Mesenchymal stem cell (in vitro differentiated cells and primary cell): ENCODE measurements at regions not wholly inside any gene's neighbourhood (a gene's known extent, or its start where the extent isn't known, plus 50 kb on each side); places are given as distances from the start of the nearest gene placed in this dataset.

Experiments
- DNase-seq: peaks from one replicate; pipeline ENCODE4 v3.0.0-alpha.2; 2013
- H2AFZ ChIP-seq: one replicate; pipeline ENCODE4 v1.6.1; 2013; ENCODE audit warnings: low read depth, mild to moderate bottlenecking, control low read depth, inconsistent platforms, low read length, moderate library complexity
- H2AK5ac ChIP-seq: 2 replicates; pipeline ENCODE4 v1.6.1; 2013; ENCODE audit warnings: low read length, moderate library complexity, mild to moderate bottlenecking, inconsistent platforms; ENCODE audit not compliant: severe bottlenecking
- H2BK120ac ChIP-seq: one replicate; pipeline ENCODE4 v1.6.1; 2013; ENCODE audit warnings: low read depth, mild to moderate bottlenecking, inconsistent platforms, low read length, moderate library complexity
- H2BK12ac ChIP-seq, 2 experiments: one replicate each; pipeline ENCODE4 v1.6.1; 2013; ENCODE audit warnings: inconsistent platforms in 2 of 2, low read length in 2 of 2, mild to moderate bottlenecking in 2 of 2, moderate library complexity in 2 of 2, control low read depth in 1 of 2
- H2BK15ac ChIP-seq: one replicate; pipeline ENCODE4 v1.6.1; 2013; ENCODE audit warnings: mild to moderate bottlenecking, low read depth, inconsistent platforms; ENCODE audit not compliant: poor library complexity, severe bottlenecking
- H2BK5ac ChIP-seq: 2 replicates; pipeline ENCODE4 v1.6.1; 2013; ENCODE audit warnings: low read depth, mild to moderate bottlenecking, low read length, control low read depth, inconsistent platforms; ENCODE audit not compliant: poor library complexity, severe bottlenecking
- H3K14ac ChIP-seq, 2 experiments: one replicate each; pipeline ENCODE4 v1.6.1; 2013; ENCODE audit warnings: inconsistent platforms in 2 of 2, low read length in 2 of 2, control low read depth in 1 of 2, mild to moderate bottlenecking in 1 of 2, moderate library complexity in 1 of 2
- H3K18ac ChIP-seq, 2 experiments: one replicate each; pipeline ENCODE4 v1.6.1; 2013; ENCODE audit warnings: inconsistent platforms in 2 of 2, low read length in 2 of 2, control low read depth in 1 of 2, low read depth in 1 of 2, mild to moderate bottlenecking in 1 of 2
- H3K23ac ChIP-seq, 2 experiments: one replicate each; pipeline ENCODE4 v1.6.1; 2013; ENCODE audit warnings: inconsistent platforms in 2 of 2, low read length in 2 of 2, mild to moderate bottlenecking in 2 of 2, moderate library complexity in 2 of 2, control low read depth in 1 of 2
- H3K27ac ChIP-seq: 2 replicates; pipeline ENCODE4 v1.5.1; 2013; ENCODE audit warnings: mild to moderate bottlenecking, moderate library complexity, low read length, control low read depth, inconsistent platforms; ENCODE audit not compliant: poor library complexity, severe bottlenecking
- H3K27me3 ChIP-seq, 2 experiments: 2 replicates each; pipeline versions ENCODE4 v1.6.1 to v1.7.0; 2013; ENCODE audit warnings: low read length in 2 of 2, mild to moderate bottlenecking in 2 of 2, moderate library complexity in 2 of 2, control low read depth in 1 of 2, inconsistent platforms in 1 of 2; ENCODE audit not compliant: control insufficient read depth in 1 of 2, insufficient read depth in 1 of 2
- H3K36me3 ChIP-seq, 2 experiments: 2 replicates each; pipeline versions ENCODE4 v1.6.1 to v1.7.0; 2013; ENCODE audit warnings: low read length in 2 of 2, control low read depth in 1 of 2, inconsistent platforms in 1 of 2, low read depth in 1 of 2, mild to moderate bottlenecking in 1 of 2; ENCODE audit not compliant: insufficient read depth in 2 of 2, control insufficient read depth in 1 of 2
- H3K4ac ChIP-seq, 2 experiments: one replicate each; pipeline ENCODE4 v1.6.1; 2013; ENCODE audit warnings: inconsistent platforms in 2 of 2, low read length in 2 of 2, mild to moderate bottlenecking in 2 of 2, moderate library complexity in 2 of 2, control low read depth in 1 of 2, low read depth in 1 of 2
- H3K4me1 ChIP-seq: 2 replicates; pipeline ENCODE4 v1.6.1; 2013; ENCODE audit warnings: low read depth, low read length, control low read depth; ENCODE audit not compliant: control insufficient read depth, insufficient read depth
- H3K4me2 ChIP-seq: 2 replicates; pipeline ENCODE4 v1.6.1; 2013; ENCODE audit warnings: low read length, mild to moderate bottlenecking, inconsistent platforms; ENCODE audit not compliant: poor library complexity, severe bottlenecking
- H3K4me3 ChIP-seq, 2 experiments: 2 replicates each; pipeline versions ENCODE4 v1.5.1 to v1.7.0; 2013; ENCODE audit warnings: low read length in 2 of 2, mild to moderate bottlenecking in 2 of 2, control low read depth in 1 of 2, low read depth in 1 of 2; ENCODE audit not compliant: insufficient read depth in 1 of 2
- H3K79me1 ChIP-seq: replicated peaks from 2 replicates; pipeline ENCODE4 v1.6.1; 2013; ENCODE audit warnings: mild to moderate bottlenecking, control low read depth, low read length, inconsistent platforms; ENCODE audit not compliant: poor library complexity, severe bottlenecking
- H3K9ac ChIP-seq: 2 replicates; pipeline ENCODE4 v1.7.0; 2013; ENCODE audit warnings: mild to moderate bottlenecking, low read length, moderate library complexity
- H3K9me3 ChIP-seq: 2 replicates; pipeline ENCODE4 v1.7.0; 2013; ENCODE audit warnings: mild to moderate bottlenecking, low read length; ENCODE audit not compliant: control insufficient read depth
- H4K8ac ChIP-seq: one replicate; pipeline ENCODE4 v1.6.1; 2013; ENCODE audit warnings: inconsistent platforms, mild to moderate bottlenecking, low read length, moderate library complexity
- H4K91ac ChIP-seq: one replicate; pipeline ENCODE4 v1.6.1; 2013; ENCODE audit warnings: mild to moderate bottlenecking, low read length, inconsistent platforms
- WGBS: methylation state at CpG from one replicate; pipeline ENCODE4 v1.1.7; 2013; ENCODE audit warnings: mixed read lengths; 5-methylcytosine and 5-hydroxymethylcytosine counted together

DNA sequence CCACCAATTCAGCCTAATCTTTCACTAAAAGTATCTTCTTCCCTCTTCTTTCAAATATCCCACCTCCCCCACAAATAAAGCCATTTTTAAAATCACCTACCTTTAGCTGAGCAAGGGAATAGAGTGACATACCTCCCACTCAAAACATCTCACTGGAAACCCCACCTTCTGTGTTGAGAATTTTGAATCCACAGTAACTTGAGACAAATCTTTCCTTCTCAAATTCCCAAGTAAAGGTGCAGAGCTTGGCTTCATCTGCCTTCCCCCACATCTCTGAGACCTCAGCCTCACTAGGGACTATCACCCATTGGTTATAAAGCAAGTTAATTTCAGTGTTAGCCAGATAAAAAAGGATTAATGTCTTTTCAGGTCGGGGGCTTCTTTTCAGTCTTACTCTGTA lies 180.4 kb downstream of the INO80D start:
- no peak overlapping the region for H3K14ac ChIP-seq
- no peak overlapping the region for H4K8ac ChIP-seq
- H2BK12ac ChIP-seq, result no peak overlapping the region
- H3K4me1 ChIP-seq, result peaks cover 2% of the 10 kb centered on the region
- H4K91ac ChIP-seq, result no peak overlapping the region
- H3K27ac ChIP-seq, result no peak overlapping the region
- no peak overlapping the region for H3K4me2 ChIP-seq
- no peak overlapping the region for H2BK15ac ChIP-seq
- no peak overlapping the region for H2AK5ac ChIP-seq
- DNase-seq, result no peak
- WGBS, result 88% methylated on average over 1 of the region's 1 CpG
- H3K9ac ChIP-seq, result no peak overlapping the region
- H2BK120ac ChIP-seq, result no peak overlapping the region
- no peaks in the 10 kb centered on the region for H3K9me3 ChIP-seq
- H3K4me3 ChIP-seq, result no peak overlapping the region
- no peak overlapping the region for H3K18ac ChIP-seq
- no peak overlapping the region for H2AFZ ChIP-seq
- no peak overlapping the region for H3K4ac ChIP-seq
- H2BK5ac ChIP-seq, result no peak overlapping the region
- H3K36me3 ChIP-seq, result no peaks in the 10 kb centered on the region
- no peak overlapping the region for H3K23ac ChIP-seq
- no peaks in the 10 kb centered on the region for H3K79me1 ChIP-seq
- peaks cover 12 to 27% of the 10 kb centered on the region in 2 experiments for H3K27me3 ChIP-seq

- no peak overlapping the region for H4K8ac ChIP-seq
- no peak overlapping the region for H2AK5ac ChIP-seq
- no peak overlapping the region for H2BK15ac ChIP-seq
- no peaks in the 10 kb centered on the region for H3K79me1 ChIP-seq
- no peak overlapping the region for H3K4me3 ChIP-seq
- no peak overlapping the region for H4K91ac ChIP-seq
- no peak overlapping the region for H2AFZ ChIP-seq
- H3K36me3 ChIP-seq, result no peaks in the 10 kb centered on the region
- H3K23ac ChIP-seq, result no peak overlapping the region
- WGBS, result no CpG with 5 or more reads among the region's 2 CpGs
- H2BK5ac ChIP-seq, result no peak overlapping the region
- H3K4ac ChIP-seq, result no peak overlapping the region
- no peaks in the 10 kb centered on the region for H3K9me3 ChIP-seq
- peaks cover 2% of the 10 kb centered on the region for H3K4me1 ChIP-seq
- no peak overlapping the region for H3K18ac ChIP-seq
- H3K14ac ChIP-seq, result no peak overlapping the region
- H3K27ac ChIP-seq, result no peak overlapping the region
- no peak overlapping the region for H3K9ac ChIP-seq
- DNase-seq, result no peak
- H2BK120ac ChIP-seq, result no peak overlapping the region
- H3K4me2 ChIP-seq, result no peak overlapping the region
- H2BK12ac ChIP-seq, result no peak overlapping the region
- peaks cover 5 to 20% of the 10 kb centered on the region in 2 experiments for H3K27me3 ChIP-seq
Measured at GRCh38 chr2:205904873-205905272, 181.1 kb downstream of the INO80D start.

DNA sequence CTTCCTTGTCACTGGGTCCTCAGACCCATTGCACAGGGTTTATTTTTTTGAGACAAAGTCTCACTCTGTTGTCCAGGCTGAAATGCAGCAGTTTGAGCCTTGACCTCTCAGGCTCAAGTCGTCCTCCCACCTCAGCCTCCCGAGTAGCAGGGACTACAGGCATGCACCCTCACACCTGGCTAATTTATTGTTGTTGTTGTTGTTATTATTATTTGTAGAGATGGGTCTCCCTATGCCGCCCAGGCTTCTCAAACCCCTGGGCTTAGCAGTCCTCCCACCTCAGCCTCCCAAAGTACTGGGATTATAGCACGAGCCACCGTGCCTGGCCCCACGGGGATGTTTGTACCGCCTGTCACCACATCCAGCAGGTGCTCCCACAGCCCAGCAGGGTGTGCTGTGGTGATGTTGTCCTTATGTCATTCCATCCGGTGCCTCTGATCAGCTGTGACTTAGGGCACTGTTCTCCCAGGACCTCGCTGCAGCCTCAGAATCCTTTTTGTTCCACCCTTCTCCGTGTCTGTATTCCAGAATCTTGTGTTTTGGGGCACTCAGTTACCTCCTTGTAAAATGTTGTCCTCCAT lies 182.3 kb downstream of the INO80D start:
- H3K9me3 ChIP-seq, result no peaks in the 10 kb centered on the region
- H3K9ac ChIP-seq, result no peak overlapping the region
- H3K36me3 ChIP-seq, result no peaks in the 10 kb centered on the region
- no peaks in the 10 kb centered on the region for H3K79me1 ChIP-seq
- no peak overlapping the region for H4K8ac ChIP-seq
- no peak overlapping the region for H3K23ac ChIP-seq
- no peak overlapping the region for H2BK120ac ChIP-seq
- H4K91ac ChIP-seq, result no peak overlapping the region
- no peak overlapping the region for H3K27ac ChIP-seq
- no peak overlapping the region for H3K4me2 ChIP-seq
- no peak overlapping the region for H2BK5ac ChIP-seq
- H3K4me1 ChIP-seq, result peaks cover 2% of the 10 kb centered on the region
- H2AFZ ChIP-seq, result no peak overlapping the region
- no peak overlapping the region for H2BK12ac ChIP-seq
- H2BK15ac ChIP-seq, result no peak overlapping the region
- H3K4ac ChIP-seq, result no peak overlapping the region
- peaks cover 10 to 18% of the 10 kb centered on the region in 2 experiments for H3K27me3 ChIP-seq
- H3K4me3 ChIP-seq, result no peak overlapping the region
- no peak overlapping the region for H3K14ac ChIP-seq
- 66% methylated on average over 10 of the region's 10 CpGs for WGBS
- H2AK5ac ChIP-seq, result no peak overlapping the region
- peak; percentile 30 for DNase-seq
- no peak overlapping the region for H3K18ac ChIP-seq

GRCh38 chr2:205902900-205903237 lies 183.1 kb downstream of the INO80D start:
- H3K27ac ChIP-seq, result no peak overlapping the region
- H3K4ac ChIP-seq, result no peak overlapping the region
- H3K18ac ChIP-seq, result no peak overlapping the region
- H3K79me1 ChIP-seq, result no peaks in the 10 kb centered on the region
- no peak overlapping the region for H2BK5ac ChIP-seq
- H3K36me3 ChIP-seq, result no peaks in the 10 kb centered on the region
- H3K9me3 ChIP-seq, result no peaks in the 10 kb centered on the region
- H3K4me2 ChIP-seq, result no peak overlapping the region
- no peak overlapping the region for H2BK12ac ChIP-seq
- peaks cover 2% of the 10 kb centered on the region for H3K4me1 ChIP-seq
- H2BK15ac ChIP-seq, result no peak overlapping the region
- peak overlapping the region; percentile 46 for H3K9ac ChIP-seq
- no peak for DNase-seq
- peaks cover 12 to 15% of the 10 kb centered on the region in 2 experiments for H3K27me3 ChIP-seq
- no peak overlapping the region for H3K23ac ChIP-seq
- H2AFZ ChIP-seq, result no peak overlapping the region
- no peak overlapping the region for H2AK5ac ChIP-seq
- H4K91ac ChIP-seq, result no peak overlapping the region
- H2BK120ac ChIP-seq, result no peak overlapping the region
- peak overlapping the region in 1 of 2 experiments; percentile 52 for H3K4me3 ChIP-seq
- 78% methylated on average over 5 of the region's 5 CpGs for WGBS
- no peak overlapping the region for H4K8ac ChIP-seq
- H3K14ac ChIP-seq, result no peak overlapping the region
